Stimulated activated effector memory CD8-positive, alpha-beta T cell treated with anti-CD3 and anti-CD28 coated beads, Interleukin-12 subunit alpha, Interleukin-12 subunit beta, amount 100 ng/mL, for 72 hours (primary cell): ENCODE measurements at regions not wholly inside any gene's neighbourhood (a gene's known extent, or its start where the extent isn't known, plus 50 kb on each side); places are given as distances from the start of the nearest gene placed in this dataset.
A peak's percentile ranks its signal among the peaks of the same experiment; 100 is the strongest.

Experiments used
- ATAC-seq: fragments of 150-1000 bp; cut with Tn5 transposase; 2 replicates; pipeline ENCODE4 v1.10.0; 2021
- DNase-seq, 2 donors: peaks; one replicate each; pipeline ENCODE4 v3.0.0; 2021 to 2022; ENCODE audit warnings: low spot score in 2 of 2
- H3K27ac Mint-ChIP-seq: one replicate; pipeline ENCODE4 v1.8.0; 2022; ENCODE audit warnings: mild to moderate bottlenecking, mixed read lengths
- H3K36me3 Mint-ChIP-seq: one replicate; pipeline ENCODE4 v1.8.0; 2022; ENCODE audit warnings: mild to moderate bottlenecking, mixed read lengths
- H3K4me1 Mint-ChIP-seq: one replicate; pipeline ENCODE4 v1.8.0; 2022; ENCODE audit warnings: mixed read lengths
- H3K4me3 Mint-ChIP-seq: one replicate; pipeline ENCODE4 v1.8.0; 2022; ENCODE audit warnings: mild to moderate bottlenecking, mixed read lengths
- H3K9me3 Mint-ChIP-seq: one replicate; pipeline ENCODE4 v1.8.0; 2022; ENCODE audit warnings: mixed read lengths

GRCh38 chr15:91517491-91518200 is 335.9 kb upstream of the SLCO3A1 start:
- Mint-ChIP-seq H3K36me3 (no peaks in the 10 kb centered on the region), H3K4me1 (peaks cover 12% of the 10 kb centered on the region), H3K4me3 (no peak overlapping the region), H3K27ac (no peak overlapping the region), H3K9me3 (no peaks in the 10 kb centered on the region)
- peak; percentile 27 for ATAC-seq
- no peak for DNase-seq

- Mint-ChIP-seq H3K4me3 (no peak overlapping the region), H3K9me3 (no peaks in the 10 kb centered on the region), H3K4me1 (peaks cover 16% of the 10 kb centered on the region), H3K27ac (no peak overlapping the region), H3K36me3 (no peaks in the 10 kb centered on the region)
- DNase-seq, result no peak
- ATAC-seq, result peak; percentile 26
Observed at GRCh38 chr15:91520850-91521249, 332.7 kb upstream of the SLCO3A1 start.

- Mint-ChIP-seq H3K4me1 (peaks cover 16% of the 10 kb centered on the region), H3K9me3 (no peaks in the 10 kb centered on the region), H3K4me3 (no peak overlapping the region), H3K27ac (no peak overlapping the region), H3K36me3 (no peaks in the 10 kb centered on the region)
- ATAC-seq, result no peak
- DNase-seq, result no peak
Observed at GRCh38 chr15:91521548-91521947, 332.0 kb upstream of the SLCO3A1 start.

- Mint-ChIP-seq H3K36me3 (no peaks in the 10 kb centered on the region), H3K4me3 (no peak overlapping the region), H3K27ac (no peak overlapping the region), H3K9me3 (no peaks in the 10 kb centered on the region), H3K4me1 (peaks cover 16% of the 10 kb centered on the region)
- ATAC-seq, result peak; percentile 89
- no peak for DNase-seq
Observed at GRCh38 chr15:91521996-91522395, 331.5 kb upstream of the SLCO3A1 start.

GRCh38 chr15:91522605-91523332 is 330.7 kb upstream of the SLCO3A1 start:
- H3K4me1 Mint-ChIP-seq, result peaks cover 11% of the 10 kb centered on the region
- H3K9me3 Mint-ChIP-seq, result no peaks in the 10 kb centered on the region
- no peak overlapping the region for H3K27ac Mint-ChIP-seq
- DNase-seq, result no peak
- H3K4me3 Mint-ChIP-seq, result no peak overlapping the region
- no peaks in the 10 kb centered on the region for H3K36me3 Mint-ChIP-seq
- no peak for ATAC-seq

- H3K9me3 Mint-ChIP-seq, result no peaks in the 10 kb centered on the region
- no peak overlapping the region for H3K4me3 Mint-ChIP-seq
- DNase-seq (no peak), ATAC-seq (no peak)
- H3K36me3 Mint-ChIP-seq, result no peaks in the 10 kb centered on the region
- no peak overlapping the region for H3K27ac Mint-ChIP-seq
- peaks cover 11% of the 10 kb centered on the region for H3K4me1 Mint-ChIP-seq
Observed at GRCh38 chr15:91523596-91523995, 329.9 kb upstream of the SLCO3A1 start.

- H3K9me3 Mint-ChIP-seq, result no peaks in the 10 kb centered on the region
- ATAC-seq, result no peak
- no peaks in the 10 kb centered on the region for H3K36me3 Mint-ChIP-seq
- H3K27ac Mint-ChIP-seq, result no peak overlapping the region
- H3K4me3 Mint-ChIP-seq, result no peak overlapping the region
- no peak for DNase-seq
- peaks cover 11% of the 10 kb centered on the region for H3K4me1 Mint-ChIP-seq
Observed at GRCh38 chr15:91524534-91524933, 329.0 kb upstream of the SLCO3A1 start.

GRCh38 chr15:91525751-91526150 is 327.8 kb upstream of the SLCO3A1 start:
- Mint-ChIP-seq H3K4me1 (peaks cover 11% of the 10 kb centered on the region), H3K4me3 (no peak overlapping the region), H3K36me3 (no peaks in the 10 kb centered on the region), H3K9me3 (no peaks in the 10 kb centered on the region), H3K27ac (no peak overlapping the region)
- DNase-seq (no peak), ATAC-seq (no peak)

GRCh38 chr15:91526424-91526823 is 327.1 kb upstream of the SLCO3A1 start:
- Mint-ChIP-seq H3K9me3 (no peaks in the 10 kb centered on the region), H3K4me1 (peaks cover 11% of the 10 kb centered on the region), H3K27ac (no peak overlapping the region), H3K4me3 (no peak overlapping the region), H3K36me3 (no peaks in the 10 kb centered on the region)
- DNase-seq (no peak), ATAC-seq (no peak)

GRCh38 chr15:91528801-91529200 is 324.7 kb upstream of the SLCO3A1 start:
- Mint-ChIP-seq H3K27ac (no peak overlapping the region), H3K4me3 (no peak overlapping the region)

GRCh38 chr15:91529534-91529933 is 324.0 kb upstream of the SLCO3A1 start:
- H3K36me3 Mint-ChIP-seq, result no peaks in the 10 kb centered on the region
- no peaks in the 10 kb centered on the region for H3K4me1 Mint-ChIP-seq
- no peaks in the 10 kb centered on the region for H3K9me3 Mint-ChIP-seq
- ATAC-seq (no peak), DNase-seq (no peak)
- H3K27ac Mint-ChIP-seq, result no peak overlapping the region
- H3K4me3 Mint-ChIP-seq, result no peak overlapping the region

More at GRCh38 chr15:91528801-91529200, 324.7 kb upstream of the SLCO3A1 start:
- no peak for ATAC-seq
- no peaks in the 10 kb centered on the region for H3K4me1 Mint-ChIP-seq
- H3K36me3 Mint-ChIP-seq, result no peaks in the 10 kb centered on the region
- no peak for DNase-seq
- no peaks in the 10 kb centered on the region for H3K9me3 Mint-ChIP-seq

GRCh38 chr15:91530279-91530678 is 323.2 kb upstream of the SLCO3A1 start:
- no peaks in the 10 kb centered on the region for H3K9me3 Mint-ChIP-seq
- H3K36me3 Mint-ChIP-seq, result no peaks in the 10 kb centered on the region
- H3K4me1 Mint-ChIP-seq, result no peaks in the 10 kb centered on the region
- no peak overlapping the region for H3K4me3 Mint-ChIP-seq
- no peak for ATAC-seq
- no peak overlapping the region for H3K27ac Mint-ChIP-seq
- no peak for DNase-seq

- DNase-seq, result no peak
- no peak overlapping the region for H3K27ac Mint-ChIP-seq
- no peak overlapping the region for H3K4me3 Mint-ChIP-seq
- no peak for ATAC-seq
- H3K36me3 Mint-ChIP-seq, result no peaks in the 10 kb centered on the region
- no peaks in the 10 kb centered on the region for H3K9me3 Mint-ChIP-seq
- H3K4me1 Mint-ChIP-seq, result no peaks in the 10 kb centered on the region
Observed at GRCh38 chr15:91530956-91531582, 322.4 kb upstream of the SLCO3A1 start.

GRCh38 chr15:91534235-91534634 is 319.3 kb upstream of the SLCO3A1 start:
- H3K9me3 Mint-ChIP-seq, result no peaks in the 10 kb centered on the region
- no peaks in the 10 kb centered on the region for H3K4me1 Mint-ChIP-seq
- no peaks in the 10 kb centered on the region for H3K36me3 Mint-ChIP-seq
- no peak for DNase-seq
- H3K27ac Mint-ChIP-seq, result no peak overlapping the region
- ATAC-seq, result no peak
- H3K4me3 Mint-ChIP-seq, result no peak overlapping the region

GRCh38 chr15:91534976-91535375 is 318.5 kb upstream of the SLCO3A1 start:
- Mint-ChIP-seq H3K4me3 (no peak overlapping the region), H3K27ac (no peak overlapping the region), H3K4me1 (no peaks in the 10 kb centered on the region), H3K36me3 (no peaks in the 10 kb centered on the region), H3K9me3 (no peaks in the 10 kb centered on the region)
- no peak for DNase-seq
- ATAC-seq, result no peak
